ENCODE measurements at regions not wholly inside any gene's neighbourhood (a gene's known extent, or its start where the extent isn't known, plus 50 kb on each side); places are given as distances from the start of the nearest gene placed in this dataset.

GRCh38 chr4:89639395-89639794, 197.6 kb downstream of the SNCA start:
- Histone ChIP-seq H3K27me3 (peaks cover 5% of the 10 kb centered on the region), H3K4me1 (peaks cover 0 to 5% (median 0%) of the 10 kb centered on the region in 3 donors)
- 85 to 93% methylated on average over 2 of the region's 2 CpGs for WGBS, 2 donors (ENCODE audit: low coverage in 1 of 2)

GRCh38 chr4:89625599-89626293, 211.2 kb downstream of the SNCA start:
- H3K27me3 ChIP-seq: no peaks in the 10 kb centered on the region
- no peak overlapping the region for H3K27ac ChIP-seq
- no peaks in the 10 kb centered on the region for H3K36me3 ChIP-seq
- no peak for ATAC-seq
- no peaks in the 10 kb centered on the region for H3K9me3 ChIP-seq
- no peaks in the 10 kb centered on the region for H3K4me1 ChIP-seq
- no peak for TF ChIP-seq EP300 (IDR thresholded peaks at IDR 0.05)
- no peak for TF ChIP-seq POLR2AphosphoS5 (IDR thresholded peaks at IDR 0.05)
- TF ChIP-seq POLR2A (IDR thresholded peaks at IDR 0.05): no peak
- TF ChIP-seq CTCF (IDR thresholded peaks at IDR 0.05): no peak
- no peak overlapping the region for H3K4me3 ChIP-seq
- 63 to 71% methylated on average over 1 of the region's 1 CpG for WGBS, 2 donors (ENCODE audit: low coverage in 1 of 2)

More at GRCh38 chr4:89639395-89639794, 197.6 kb downstream of the SNCA start:
- Histone ChIP-seq H3K36me3 (no peaks in the 10 kb centered on the region), H3K4me3 (no peak overlapping the region), H3K27ac (no peak overlapping the region), H3K9me3 (no peaks in the 10 kb centered on the region)
- no peak for ATAC-seq
- no peak for TF ChIP-seq CTCF (IDR thresholded peaks at IDR 0.05)
- no peak for TF ChIP-seq POLR2A (IDR thresholded peaks at IDR 0.05)
- TF ChIP-seq EP300 (IDR thresholded peaks at IDR 0.05): no peak
- no peak for TF ChIP-seq POLR2AphosphoS5 (IDR thresholded peaks at IDR 0.05)

GRCh38 chr4:89619206-89619962, 217.6 kb downstream of the SNCA start:
- 69 to 86% methylated on average over 1 of the region's 1 CpG for WGBS, 2 donors (ENCODE audit: low coverage in 1 of 2)
- H3K36me3 ChIP-seq: no peaks in the 10 kb centered on the region
- no peaks in the 10 kb centered on the region for H3K27me3 ChIP-seq
- TF ChIP-seq POLR2A (IDR thresholded peaks at IDR 0.05) (no peak), POLR2AphosphoS5 (IDR thresholded peaks at IDR 0.05) (no peak), CTCF (IDR thresholded peaks at IDR 0.05) (no peak), EP300 (IDR thresholded peaks at IDR 0.05) (no peak)
- no peak overlapping the region for H3K4me3 ChIP-seq
- no peak overlapping the region for H3K27ac ChIP-seq
- no peak for ATAC-seq
- H3K4me1 ChIP-seq: no peaks in the 10 kb centered on the region
- H3K9me3 ChIP-seq: no peaks in the 10 kb centered on the region

GRCh38 chr4:89618151-89618550, 218.8 kb downstream of the SNCA start:
- Histone ChIP-seq H3K4me3 (no peak overlapping the region), H3K27me3 (no peaks in the 10 kb centered on the region), H3K27ac (no peak overlapping the region), H3K4me1 (no peaks in the 10 kb centered on the region), H3K9me3 (no peaks in the 10 kb centered on the region), H3K36me3 (no peaks in the 10 kb centered on the region)
- 80% methylated on average over 2 of the region's 2 CpGs; no CpG with 5 or more reads in 1 of the 2 donors for WGBS, 2 donors (ENCODE audit: low coverage in 1 of 2)
- TF ChIP-seq CTCF (IDR thresholded peaks at IDR 0.05) (no peak), POLR2AphosphoS5 (IDR thresholded peaks at IDR 0.05) (no peak), POLR2A (IDR thresholded peaks at IDR 0.05) (no peak), EP300 (IDR thresholded peaks at IDR 0.05) (no peak)
- no peak for ATAC-seq
